Activated CD4-positive, alpha-beta T cell treated with anti-CD3 and anti-CD28 coated beads, Interleukin-2, Interleukin-6, amounts not matched to agents 100 ng/mL and 50 ng/mL, durations not matched to agents 16 hours and 8 hours (primary cell): ENCODE measurements at regions not wholly inside any gene's neighbourhood (a gene's known extent, or its start where the extent isn't known, plus 50 kb on each side); places are given as distances from the start of the nearest gene placed in this dataset.
"Not testable (repeated sequence)": the region's sequence is repeated elsewhere in the genome, so short reads cannot be mapped to it uniquely, and the experiment has no call there.

Experiments
- DNase-seq: peaks from one replicate; pipeline ENCODE4 v3.0.0-alpha.2; 2020

GRCh38 chr9:89674667-89675057, 69.8 kb downstream of the GADD45G start:
- DNase-seq, result no peak

GRCh38 chr9:89675058-89675742, 70.4 kb downstream of the GADD45G start:
- no peak for DNase-seq

- no peak for DNase-seq
Observed at GRCh38 chr9:89676281-89676680, 71.5 kb downstream of the GADD45G start.

- DNase-seq, result no peak
Observed at GRCh38 chr9:89677702-89678395, 73.0 kb downstream of the GADD45G start.

- no peak for DNase-seq
Observed at GRCh38 chr9:89678396-89679015, 73.7 kb downstream of the GADD45G start.

- no peak for DNase-seq
Observed at GRCh38 chr9:89679016-89679415, 74.2 kb downstream of the GADD45G start.

- DNase-seq, result no peak
Observed at GRCh38 chr9:89679581-89679980, 74.8 kb downstream of the GADD45G start.

GRCh38 chr9:89680547-89681467, 76.0 kb downstream of the GADD45G start:
- DNase-seq, result no peak

GRCh38 chr9:89681468-89681859, 76.7 kb downstream of the GADD45G start:
- not testable (repeated sequence) for DNase-seq

GRCh38 chr9:89683626-89684025, 78.8 kb downstream of the GADD45G start:
- DNase-seq, result no peak

- DNase-seq, result no peak
Observed at GRCh38 chr9:89684218-89684617, 79.4 kb downstream of the GADD45G start.

GRCh38 chr9:89684912-89685636, 80.3 kb downstream of the GADD45G start:
- no peak for DNase-seq

- DNase-seq, result no peak
Observed at GRCh38 chr9:89685698-89686097, 80.9 kb downstream of the GADD45G start.

GRCh38 chr9:89686126-89686525, 81.3 kb downstream of the GADD45G start:
- DNase-seq, result no peak

- DNase-seq, result no peak
Observed at GRCh38 chr9:89686621-89687020, 81.8 kb downstream of the GADD45G start.

- no peak for DNase-seq
Observed at GRCh38 chr9:89687188-89687587, 82.4 kb downstream of the GADD45G start.

- no peak for DNase-seq
Observed at GRCh38 chr9:89687848-89688247, 83.0 kb downstream of the GADD45G start.

- peak; percentile 8 for DNase-seq
Observed at GRCh38 chr9:89689321-89689720, 84.5 kb downstream of the GADD45G start.

GRCh38 chr9:89690334-89690912, 85.6 kb downstream of the GADD45G start:
- peak; percentile 45 for DNase-seq

GRCh38 chr9:89695441-89695891, 90.7 kb downstream of the GADD45G start:
- no peak for DNase-seq

GRCh38 chr9:89695979-89696378, 91.2 kb downstream of the GADD45G start:
- DNase-seq, result not testable (repeated sequence)

GRCh38 chr9:89696780-89697179, 92.0 kb downstream of the GADD45G start:
- no peak for DNase-seq
